ENCODE measurements at regions not wholly inside any gene's neighbourhood (a gene's known extent, or its start where the extent isn't known, plus 50 kb on each side); places are given as distances from the start of the nearest gene placed in this dataset.

- TF ChIP-seq, protein P1, sequence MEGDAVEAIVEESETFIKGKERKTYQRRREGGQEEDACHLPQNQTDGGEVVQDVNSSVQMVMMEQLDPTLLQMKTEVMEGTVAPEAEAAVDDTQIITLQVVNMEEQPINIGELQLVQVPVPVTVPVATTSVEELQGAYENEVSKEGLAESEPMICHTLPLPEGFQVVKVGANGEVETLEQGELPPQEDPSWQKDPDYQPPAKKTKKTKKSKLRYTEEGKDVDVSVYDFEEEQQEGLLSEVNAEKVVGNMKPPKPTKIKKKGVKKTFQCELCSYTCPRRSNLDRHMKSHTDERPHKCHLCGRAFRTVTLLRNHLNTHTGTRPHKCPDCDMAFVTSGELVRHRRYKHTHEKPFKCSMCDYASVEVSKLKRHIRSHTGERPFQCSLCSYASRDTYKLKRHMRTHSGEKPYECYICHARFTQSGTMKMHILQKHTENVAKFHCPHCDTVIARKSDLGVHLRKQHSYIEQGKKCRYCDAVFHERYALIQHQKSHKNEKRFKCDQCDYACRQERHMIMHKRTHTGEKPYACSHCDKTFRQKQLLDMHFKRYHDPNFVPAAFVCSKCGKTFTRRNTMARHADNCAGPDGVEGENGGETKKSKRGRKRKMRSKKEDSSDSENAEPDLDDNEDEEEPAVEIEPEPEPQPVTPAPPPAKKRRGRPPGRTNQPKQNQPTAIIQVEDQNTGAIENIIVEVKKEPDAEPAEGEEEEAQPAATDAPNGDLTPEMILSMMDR (IDR thresholded peaks at IDR 0.05) = no peak
Measured at GRCh38 chr11:110919241-110919922, 207.1 kb upstream of the ARHGAP20 start.

DNA sequence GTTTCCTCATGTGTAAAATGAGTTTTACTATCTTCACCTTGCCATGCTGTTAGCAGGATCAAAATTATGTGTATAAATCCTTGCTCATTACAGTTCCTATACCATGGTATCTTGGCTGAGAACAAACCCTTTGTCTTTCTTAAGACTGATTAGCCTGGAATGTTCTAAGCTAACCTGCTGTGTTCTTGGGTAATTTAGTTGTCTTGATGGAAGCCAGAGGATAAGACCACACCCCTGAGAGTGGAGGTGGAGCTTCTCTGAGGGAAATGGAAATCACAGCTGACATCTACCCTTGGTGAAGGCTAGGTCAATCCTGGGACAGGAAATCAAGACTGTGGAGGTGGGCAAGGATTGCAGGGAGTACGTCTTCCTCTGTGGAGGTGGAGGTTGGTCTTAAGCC, 206.1 kb upstream of the ARHGAP20 start:
- TF ChIP-seq, protein P1 (IDR thresholded peaks at IDR 0.05) = no peak

- TF ChIP-seq, protein P1 (IDR thresholded peaks at IDR 0.05) = no peak
Measured at GRCh38 chr11:110912437-110912836, 200.2 kb upstream of the ARHGAP20 start.

DNA sequence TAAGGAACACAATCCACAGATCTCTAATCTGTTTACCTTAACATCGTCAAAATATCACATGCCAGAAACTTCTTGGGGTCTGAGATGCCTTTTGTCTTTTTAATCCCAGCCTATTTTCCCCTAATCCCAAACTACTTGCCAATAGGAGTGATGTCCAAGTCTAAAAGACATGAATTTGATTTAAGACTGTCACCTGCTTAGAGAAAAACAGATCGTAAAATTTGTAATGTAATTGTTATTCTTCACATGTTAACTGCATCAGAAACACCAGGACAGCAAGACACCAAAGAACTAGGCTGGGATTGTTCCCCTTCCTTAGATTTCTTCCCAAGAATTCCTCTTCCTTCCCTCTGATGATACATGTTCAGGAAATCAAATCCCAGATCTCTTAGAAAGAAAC, 198.1 kb upstream of the ARHGAP20 start:
- TF ChIP-seq, protein P1 (IDR thresholded peaks at IDR 0.05) = no peak

- TF ChIP-seq, protein P1 (IDR thresholded peaks at IDR 0.05) = no peak
Measured at GRCh38 chr11:110909336-110909735, 197.1 kb upstream of the ARHGAP20 start.

DNA sequence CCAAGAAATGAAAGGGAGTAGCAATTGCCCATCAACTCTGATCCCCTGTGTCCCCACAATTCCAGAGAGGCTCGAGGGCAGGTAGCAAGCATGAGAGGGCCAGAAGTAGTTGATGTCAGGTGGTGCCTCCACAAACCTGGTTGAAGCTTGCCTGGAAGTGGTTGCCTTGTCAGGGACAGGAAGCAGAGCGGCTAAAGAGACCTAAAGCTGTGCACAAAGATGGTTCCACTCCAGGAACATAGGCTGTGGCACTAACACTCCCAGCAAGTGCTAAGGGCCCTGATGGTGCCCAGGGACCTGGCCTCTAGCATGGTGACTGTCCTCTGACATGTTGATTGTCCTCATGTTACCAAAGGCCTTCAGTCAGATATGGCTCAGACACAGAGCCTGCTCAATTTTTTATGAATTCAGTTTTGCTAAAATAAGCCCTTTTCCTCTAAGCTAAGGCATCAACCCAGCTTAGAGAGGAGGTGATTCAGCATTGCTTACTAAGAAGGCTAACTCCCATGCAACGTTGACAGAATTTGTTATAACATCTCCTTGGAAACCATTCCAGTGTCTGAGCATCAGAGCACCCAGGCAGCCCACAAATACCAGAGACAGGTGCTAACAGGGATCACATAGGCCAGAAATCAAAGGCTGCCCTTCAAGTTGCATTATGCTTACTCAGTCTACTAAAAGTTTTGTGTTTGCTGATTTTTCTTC, 196.3 kb upstream of the ARHGAP20 start:
- TF ChIP-seq, protein P1 (IDR thresholded peaks at IDR 0.05) = no peak

DNA sequence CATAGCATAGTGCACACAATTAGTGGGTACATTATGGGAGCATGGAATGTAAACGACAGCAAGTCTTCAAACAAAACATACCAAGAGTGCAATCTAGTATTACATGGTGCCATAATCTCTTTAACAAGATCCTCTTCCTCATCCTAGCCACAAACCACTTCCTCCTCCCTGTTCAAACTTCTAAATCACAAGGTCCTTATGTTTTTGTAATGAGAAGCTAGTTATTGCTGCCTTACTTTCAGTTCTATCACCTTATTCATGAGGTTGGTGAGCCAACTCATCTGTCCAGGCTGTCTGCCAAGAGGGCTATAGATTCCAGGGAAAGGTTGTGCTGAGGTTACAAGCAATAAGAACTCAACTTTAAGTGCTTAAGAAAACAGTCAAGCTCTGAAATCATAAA, 195.4 kb upstream of the ARHGAP20 start:
- TF ChIP-seq, protein P1 (IDR thresholded peaks at IDR 0.05) = no peak

All from LNCAP (cell line).